Transverse colon (tissue), 4 donors: ENCODE measurements at regions not wholly inside any gene's neighbourhood (a gene's known extent, or its start where the extent isn't known, plus 50 kb on each side); places are given as distances from the start of the nearest gene placed in this dataset.

Source experiments
- CTCF ChIP-seq, 5 experiments: fragments of 200-600 bp in 3 of 5; fragments of 450-650 bp in 2 of 5; sonication (generic) in 3 of 5; IDR thresholded peaks; 1 replicate in 2 of 5; 2 replicates in 3 of 5; pipeline ENCODE4 v1.5.1; 2016 to 2017; ENCODE audit warnings: antibody characterized with exemption in 5 of 5, inconsistent platforms in 3 of 5, mild to moderate bottlenecking in 2 of 5, moderate library complexity in 1 of 5
- EP300 ChIP-seq: sonication (generic); formaldehyde crosslinking; IDR thresholded peaks from one replicate; pipeline ENCODE4 v1.6.1; 2017; ENCODE audit warnings: antibody characterized with exemption, low read depth
- POLR2A ChIP-seq: fragments of 450-650 bp; IDR thresholded peaks from one replicate; pipeline ENCODE4 v1.6.1; 2016; ENCODE audit warnings: antibody characterized with exemption, mild to moderate bottlenecking, moderate library complexity
- POLR2AphosphoS5 ChIP-seq, 3 donors: sonication (generic); formaldehyde crosslinking; IDR thresholded peaks; one replicate each; pipeline ENCODE4 v1.6.1; 2016; ENCODE audit warnings: antibody characterized with exemption in 3 of 3

- TF ChIP-seq CTCF (IDR thresholded peaks at IDR 0.05) = no peak
- TF ChIP-seq POLR2AphosphoS5 (IDR thresholded peaks at IDR 0.05) = no peak
- TF ChIP-seq POLR2A = no peak
- TF ChIP-seq EP300 = no peak
Measured at GRCh38 chr3:124318656-124319055, 326.7 kb upstream of the ROPN1 start.
